Stimulated activated CD4-positive, alpha-beta T cell treated with anti-CD3 and anti-CD28 coated beads, Interleukin-1b, Interleukin-23, amount 100 ng/mL, for 48 hours (primary cell): ENCODE measurements at regions not wholly inside any gene's neighbourhood (a gene's known extent, or its start where the extent isn't known, plus 50 kb on each side); places are given as distances from the start of the nearest gene placed in this dataset.
"Not testable (repeated sequence)": the region's sequence is repeated elsewhere in the genome, so short reads cannot be mapped to it uniquely, and the experiment has no call there.

ENCODE experiments used
- DNase-seq: peaks from one replicate; pipeline ENCODE4 v3.0.0-alpha.2; 2020

GRCh38 chr17:14518919-14519318 lies 218.0 kb downstream of the HS3ST3B1 start:
- not testable (repeated sequence) for DNase-seq

- DNase-seq, result no peak
Measured at GRCh38 chr17:14514973-14515372, 214.1 kb downstream of the HS3ST3B1 start.

GRCh38 chr17:14513835-14514234 lies 213.0 kb downstream of the HS3ST3B1 start:
- no peak for DNase-seq

- DNase-seq, result no peak
Measured at GRCh38 chr17:14510136-14510535, 209.3 kb downstream of the HS3ST3B1 start.

- no peak for DNase-seq
Measured at GRCh38 chr17:14508156-14508555, 207.3 kb downstream of the HS3ST3B1 start.

- no peak for DNase-seq
Measured at GRCh38 chr17:14506364-14506763, 205.5 kb downstream of the HS3ST3B1 start.

- no peak for DNase-seq
Measured at GRCh38 chr17:14505606-14506005, 204.7 kb downstream of the HS3ST3B1 start.

- no peak for DNase-seq
Measured at GRCh38 chr17:14499976-14500375, 199.1 kb downstream of the HS3ST3B1 start.

- DNase-seq, result no peak
Measured at GRCh38 chr17:14498812-14499211, 197.9 kb downstream of the HS3ST3B1 start.

- DNase-seq, result no peak
Measured at GRCh38 chr17:14494161-14494560, 193.3 kb downstream of the HS3ST3B1 start.

- DNase-seq, result no peak
Measured at GRCh38 chr17:14489986-14490385, 189.1 kb downstream of the HS3ST3B1 start.

- no peak for DNase-seq
Measured at GRCh38 chr17:14488958-14489550, 188.2 kb downstream of the HS3ST3B1 start.

GRCh38 chr17:14487068-14487467 lies 186.2 kb downstream of the HS3ST3B1 start:
- DNase-seq, result no peak

- DNase-seq, result no peak
Measured at GRCh38 chr17:14482715-14483114, 181.8 kb downstream of the HS3ST3B1 start.

- no peak for DNase-seq
Measured at GRCh38 chr17:14481664-14482063, 180.8 kb downstream of the HS3ST3B1 start.

GRCh38 chr17:14474591-14474990 lies 173.7 kb downstream of the HS3ST3B1 start:
- DNase-seq, result no peak

GRCh38 chr17:14471052-14471451 lies 170.2 kb downstream of the HS3ST3B1 start:
- DNase-seq, result no peak

- no peak for DNase-seq
Measured at GRCh38 chr17:14470417-14470816, 169.5 kb downstream of the HS3ST3B1 start.

- no peak for DNase-seq
Measured at GRCh38 chr17:14469971-14470370, 169.1 kb downstream of the HS3ST3B1 start.

GRCh38 chr17:14468858-14469257 lies 168.0 kb downstream of the HS3ST3B1 start:
- DNase-seq, result no peak

GRCh38 chr17:14461227-14461548 lies 160.3 kb downstream of the HS3ST3B1 start:
- no peak for DNase-seq

GRCh38 chr17:14460516-14461226 lies 159.8 kb downstream of the HS3ST3B1 start:
- DNase-seq, result no peak

- no peak for DNase-seq
Measured at GRCh38 chr17:14459955-14460354, 159.1 kb downstream of the HS3ST3B1 start.

- no peak for DNase-seq
Measured at GRCh38 chr17:14458724-14459123, 157.8 kb downstream of the HS3ST3B1 start.

- no peak for DNase-seq
Measured at GRCh38 chr17:14454746-14455145, 153.9 kb downstream of the HS3ST3B1 start.
